Kidney (tissue), 13 donors: ENCODE measurements at regions not wholly inside any gene's neighbourhood (a gene's known extent, or its start where the extent isn't known, plus 50 kb on each side); places are given as distances from the start of the nearest gene placed in this dataset.
"Not testable (repeated sequence)": the region's sequence is repeated elsewhere in the genome, so short reads cannot be mapped to it uniquely, and the experiment has no call there.

Source experiments
- DNase-seq, 5 donors: peaks; one replicate each; pipeline ENCODE4 v3.0.0-alpha.2; 2013 to 2020
- FAIRE-seq: peaks from 2 replicates; lab custom pipeline; 2012; peaks lifted over from hg19 to GRCh38; lab: Jason Lieb, UNC
- H3K27ac ChIP-seq, 2 donors: one replicate each; pipeline ENCODE4 v1.7.0; 2013; ENCODE audit warnings: low read depth in 2 of 2, low read length in 2 of 2, inconsistent platforms in 1 of 2
- H3K27me3 ChIP-seq: one replicate; pipeline ENCODE4 v1.7.1; 2013; ENCODE audit warnings: low read length, inconsistent platforms; ENCODE audit not compliant: control insufficient read depth, insufficient read depth
- H3K36me3 ChIP-seq, 3 donors: one replicate each; pipeline versions ENCODE4 v1.7.0 to v1.7.1; 2013; ENCODE audit warnings: low read length in 3 of 3, control low read depth in 1 of 3, inconsistent platforms in 1 of 3; ENCODE audit not compliant: insufficient read depth in 3 of 3, control insufficient read depth in 2 of 3
- H3K4me1 ChIP-seq, 3 donors: one replicate each; pipeline versions ENCODE4 v1.7.0 to v1.7.1; 2013; ENCODE audit warnings: low read length in 3 of 3, inconsistent platforms in 1 of 3, low read depth in 1 of 3; ENCODE audit not compliant: control insufficient read depth in 2 of 3, insufficient read depth in 2 of 3
- H3K4me3 ChIP-seq, 3 donors: one replicate each; pipeline versions ENCODE4 v1.7.0 to v1.8.1; 2013; ENCODE audit warnings: low read length in 3 of 3, control low read depth in 1 of 3, inconsistent platforms in 1 of 3
- H3K9ac ChIP-seq, 3 donors: one replicate each; pipeline versions ENCODE4 v1.7.0 to v1.7.1; 2013; ENCODE audit warnings: low read length in 3 of 3, control low read depth in 1 of 3, inconsistent platforms in 1 of 3
- H3K9me3 ChIP-seq, 3 donors: one replicate each; pipeline versions ENCODE4 v1.7.0 to v1.7.1; 2013; ENCODE audit warnings: low read length in 3 of 3, control low read depth in 1 of 3, inconsistent platforms in 1 of 3; ENCODE audit not compliant: control insufficient read depth in 2 of 3, insufficient read depth in 1 of 3
- CTCF ChIP-seq: IDR thresholded peaks from 3 replicates; pipeline ENCODE4 v1.5.1; 2012; ENCODE audit warnings: mild to moderate bottlenecking, moderate library complexity, borderline replicate concordance; ENCODE audit not compliant: insufficient read depth; ENCODE audit errors: extremely low read depth
- intact Hi-C: fragments of 100-400 bp; cut with DNase I; formaldehyde crosslinking; loops from one replicate; pipeline ENCODE4 v1.11.1; 2022
- donor health status: control.
- donor health status: control.
- donor health status: control.
- donor health status: control.
- donor health status: control.
- donor health status: DM: yes; HTN: yes; CAD: no.
- donor health status: Normal renal cell carcinoma (clear cell type).

- Histone ChIP-seq H3K27me3 (no peaks in the 10 kb centered on the region), H3K36me3 (no peaks in the 10 kb centered on the region), H3K4me3 (no peak overlapping the region), H3K9me3 (no peaks in the 10 kb centered on the region), H3K4me1 (no peaks in the 10 kb centered on the region), H3K27ac (no peak overlapping the region), H3K9ac (no peak overlapping the region)
- no peak for TF ChIP-seq CTCF
- DNase-seq = no peak
- intact Hi-C loops = no loop called here
- no peak for FAIRE-seq
These were observed 85.5 kb upstream of the VRK1 start for GRCh38 chr14:96711559-96712267.

- intact Hi-C loops = no loop called here
- Histone ChIP-seq H3K4me3 (no peak overlapping the region), H3K27ac (no peak overlapping the region), H3K9ac (no peak overlapping the region), H3K27me3 (no peaks in the 10 kb centered on the region), H3K4me1 (no peaks in the 10 kb centered on the region), H3K9me3 (no peaks in the 10 kb centered on the region), H3K36me3 (no peaks in the 10 kb centered on the region)
- FAIRE-seq (no peak), DNase-seq (no peak)
- TF ChIP-seq CTCF = no peak
These were observed 83.8 kb upstream of the VRK1 start for GRCh38 chr14:96713426-96713825.

GRCh38 chr14:96714537-96714936, 82.6 kb upstream of the VRK1 start:
- FAIRE-seq, DNase-seq, intact Hi-C loops, H3K9me3 ChIP-seq, H3K4me3 ChIP-seq, H3K27me3 ChIP-seq, H3K4me1 ChIP-seq, H3K27ac ChIP-seq, H3K9ac ChIP-seq, H3K36me3 ChIP-seq: not testable (repeated sequence)

GRCh38 chr14:96717116-96717515, 80.1 kb upstream of the VRK1 start:
- no peaks in the 10 kb centered on the region for H3K36me3 ChIP-seq
- H3K27me3 ChIP-seq = no peaks in the 10 kb centered on the region
- H3K4me3 ChIP-seq = no peak overlapping the region
- no peak for FAIRE-seq
- H3K4me1 ChIP-seq = no peaks in the 10 kb centered on the region
- H3K9me3 ChIP-seq = no peaks in the 10 kb centered on the region
- H3K27ac ChIP-seq = no peak overlapping the region
- no peak for DNase-seq
- intact Hi-C loops = no loop called here
- no peak overlapping the region for H3K9ac ChIP-seq
- TF ChIP-seq CTCF = no peak
